ENCODE measurements at regions not wholly inside any gene's neighbourhood (a gene's known extent, or its start where the extent isn't known, plus 50 kb on each side); places are given as distances from the start of the nearest gene placed in this dataset.
"Not testable (repeated sequence)": the region's sequence is repeated elsewhere in the genome, so short reads cannot be mapped to it uniquely, and the experiment has no call there.

GRCh38 chr17:22227699-22228553, 535.6 kb downstream of the KCNJ18 start:
- DNase-seq; intact Hi-C loops (cut with DNase I): not testable (repeated sequence)
- peak in 1 of 2 donors; percentile 81 for ATAC-seq

GRCh38 chr17:22229821-22230220, 537.5 kb downstream of the KCNJ18 start:
- intact Hi-C loops (cut with DNase I); DNase-seq; ATAC-seq: not testable (repeated sequence)

- intact Hi-C loops (cut with DNase I): no loop called here
- ATAC-seq: no peak
- DNase-seq: no peak
These were observed 541.1 kb downstream of the KCNJ18 start for GRCh38 chr17:22233382-22233781.

- intact Hi-C loops (cut with DNase I): no loop called here
- ATAC-seq (no peak), DNase-seq (no peak)
These were observed 550.1 kb downstream of the KCNJ18 start for GRCh38 chr17:22242472-22242871.

- intact Hi-C loops (cut with DNase I): no loop called here
- no peak for ATAC-seq
- DNase-seq: no peak
These were observed 559.2 kb downstream of the KCNJ18 start for GRCh38 chr17:22251498-22251897.

GRCh38 chr17:22253007-22253406, 560.7 kb downstream of the KCNJ18 start:
- no peak for DNase-seq
- intact Hi-C loops (cut with DNase I): no loop called here
- ATAC-seq: no peak

GRCh38 chr17:22265807-22266206, 573.5 kb downstream of the KCNJ18 start:
- no peak for DNase-seq
- ATAC-seq: no peak

GRCh38 chr17:22266231-22266630, 573.9 kb downstream of the KCNJ18 start:
- intact Hi-C loops (cut with DNase I): no loop called here
- ATAC-seq: no peak
- DNase-seq: no peak

More at GRCh38 chr17:22265807-22266206, 573.5 kb downstream of the KCNJ18 start:
- intact Hi-C loops (cut with DNase I): no loop called here

GRCh38 chr17:22267019-22267418, 574.7 kb downstream of the KCNJ18 start:
- DNase-seq (no peak), ATAC-seq (no peak)
- intact Hi-C loops (cut with DNase I): no loop called here

- no peak for DNase-seq
- no peak for ATAC-seq
- intact Hi-C loops (cut with DNase I): no loop called here
These were observed 576.0 kb downstream of the KCNJ18 start for GRCh38 chr17:22268214-22268911.

GRCh38 chr17:22268912-22269220, 576.5 kb downstream of the KCNJ18 start:
- intact Hi-C loops (cut with DNase I): no loop called here
- DNase-seq (no peak), ATAC-seq (no peak)

GRCh38 chr17:22270381-22270780, 578.1 kb downstream of the KCNJ18 start:
- intact Hi-C loops (cut with DNase I): no loop called here
- DNase-seq: no peak

GRCh38 chr17:22270809-22271208, 578.5 kb downstream of the KCNJ18 start:
- intact Hi-C loops (cut with DNase I); DNase-seq; ATAC-seq: not testable (repeated sequence)

More at GRCh38 chr17:22270381-22270780, 578.1 kb downstream of the KCNJ18 start:
- no peak for ATAC-seq

GRCh38 chr17:22272363-22273146, 580.2 kb downstream of the KCNJ18 start:
- DNase-seq (no peak), ATAC-seq (no peak)
- intact Hi-C loops (cut with DNase I): no loop called here

GRCh38 chr17:22273308-22273707, 581.0 kb downstream of the KCNJ18 start:
- DNase-seq (no peak), ATAC-seq (no peak)
- intact Hi-C loops (cut with DNase I): no loop called here

- no peak for DNase-seq
- intact Hi-C loops (cut with DNase I): no loop called here
- no peak for ATAC-seq
These were observed 585.3 kb downstream of the KCNJ18 start for GRCh38 chr17:22277595-22277994.

GRCh38 chr17:22278302-22279275, 586.3 kb downstream of the KCNJ18 start:
- no peak for DNase-seq
- intact Hi-C loops (cut with DNase I): no loop called here
- no peak for ATAC-seq

- intact Hi-C loops (cut with DNase I): no loop called here
- no peak for ATAC-seq
- no peak for DNase-seq
These were observed 594.2 kb downstream of the KCNJ18 start for GRCh38 chr17:22286337-22287041.
